ENCODE measurements at regions not wholly inside any gene's neighbourhood (a gene's known extent, or its start where the extent isn't known, plus 50 kb on each side); places are given as distances from the start of the nearest gene placed in this dataset.
"Not testable (repeated sequence)": the region's sequence is repeated elsewhere in the genome, so short reads cannot be mapped to it uniquely, and the experiment has no call there.

DNA sequence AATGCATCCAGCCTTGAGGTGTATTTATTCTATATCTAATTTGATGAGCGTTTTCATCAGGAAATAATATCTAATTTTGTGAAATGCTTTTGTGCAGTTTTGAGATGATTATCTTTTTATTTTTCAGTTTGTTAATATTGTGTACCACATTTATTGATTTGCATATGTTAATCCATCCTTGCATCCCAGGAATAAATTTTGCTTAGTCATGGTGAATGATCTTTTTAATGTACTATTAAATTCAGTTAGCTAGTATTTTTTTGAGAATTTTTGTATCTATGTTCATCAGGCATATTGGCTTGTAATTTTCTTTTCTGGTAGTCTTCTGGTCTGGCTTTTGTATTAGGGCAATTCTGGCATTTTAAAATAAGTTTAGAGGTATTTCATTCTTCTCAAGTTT, 697.5 kb upstream of the ADGRL4 start:
- no peak for DNase-seq (ENCODE audit: low spot score)

DNA sequence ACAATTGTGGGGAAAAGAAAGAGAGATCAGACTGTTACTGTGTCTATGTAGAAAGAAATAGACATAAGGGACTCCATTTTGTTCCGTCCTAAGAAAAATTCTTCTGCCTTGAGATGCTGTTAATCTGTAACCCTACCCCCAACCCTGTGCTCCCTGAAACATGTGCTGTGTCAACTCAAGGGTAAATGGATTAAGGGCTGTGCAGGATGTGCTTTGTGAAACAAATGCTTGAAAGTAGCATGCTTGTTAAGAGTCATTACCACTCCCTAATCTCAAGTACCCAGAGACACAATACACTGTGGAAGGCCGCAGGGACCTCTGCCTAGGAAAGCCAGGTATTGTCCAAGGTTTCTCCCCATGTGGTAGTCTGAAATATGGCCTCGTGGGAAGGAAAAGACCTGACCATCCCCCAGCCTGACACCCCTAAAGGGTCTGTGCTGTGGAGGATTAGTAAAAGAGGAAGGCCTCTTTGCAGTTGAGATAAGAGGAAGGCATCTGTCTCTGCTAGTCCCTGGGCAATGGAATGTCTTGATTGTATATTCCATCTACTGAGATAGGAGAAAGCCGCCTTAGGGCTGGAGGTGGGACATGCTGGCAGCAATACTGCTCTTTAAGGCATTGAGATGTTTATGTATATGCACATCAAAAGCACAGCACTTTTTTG, 695.9 kb upstream of the ADGRL4 start:
- DNase-seq (ENCODE audit: low spot score): not testable (repeated sequence)

DNA sequence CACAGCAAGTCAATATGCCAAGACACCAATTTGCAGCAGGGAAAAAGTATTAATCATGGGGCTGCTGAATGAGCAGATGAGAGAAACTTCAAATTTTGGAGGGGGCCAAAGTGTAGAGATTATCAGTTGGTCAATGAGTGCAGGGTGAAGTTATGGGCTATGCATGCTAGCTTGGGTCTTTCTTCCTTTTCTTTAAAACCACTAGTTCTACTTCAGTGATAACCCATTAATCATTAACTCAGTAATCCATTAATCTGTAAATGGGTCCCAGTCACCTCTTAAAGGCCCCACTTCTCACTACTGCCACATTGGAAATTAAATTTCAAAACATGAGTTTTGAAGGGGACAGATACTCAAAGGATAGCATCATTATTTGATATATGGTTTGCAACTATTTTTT, 688.6 kb upstream of the ADGRL4 start:
- DNase-seq (ENCODE audit: low spot score): no peak

DNA sequence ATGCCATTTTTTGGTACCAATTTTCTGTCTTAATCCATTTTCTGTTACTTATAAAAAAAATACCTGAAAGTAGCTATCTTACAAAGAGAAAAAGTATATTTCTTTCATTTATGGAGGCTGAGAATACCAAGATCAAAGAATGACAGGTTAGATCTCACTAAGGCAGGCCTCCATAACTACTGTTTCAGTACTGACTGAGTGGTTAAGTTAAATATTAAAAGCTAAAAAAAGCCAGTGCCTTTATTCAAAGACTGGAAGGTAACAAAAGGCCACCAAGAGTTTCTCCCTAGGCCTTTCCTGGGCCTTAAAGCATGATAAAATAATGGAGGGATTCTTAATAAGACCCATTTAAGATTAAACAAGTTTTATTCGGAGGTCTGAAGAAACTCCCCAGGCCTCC, 687.7 kb upstream of the ADGRL4 start:
- DNase-seq (ENCODE audit: low spot score): no peak

DNA sequence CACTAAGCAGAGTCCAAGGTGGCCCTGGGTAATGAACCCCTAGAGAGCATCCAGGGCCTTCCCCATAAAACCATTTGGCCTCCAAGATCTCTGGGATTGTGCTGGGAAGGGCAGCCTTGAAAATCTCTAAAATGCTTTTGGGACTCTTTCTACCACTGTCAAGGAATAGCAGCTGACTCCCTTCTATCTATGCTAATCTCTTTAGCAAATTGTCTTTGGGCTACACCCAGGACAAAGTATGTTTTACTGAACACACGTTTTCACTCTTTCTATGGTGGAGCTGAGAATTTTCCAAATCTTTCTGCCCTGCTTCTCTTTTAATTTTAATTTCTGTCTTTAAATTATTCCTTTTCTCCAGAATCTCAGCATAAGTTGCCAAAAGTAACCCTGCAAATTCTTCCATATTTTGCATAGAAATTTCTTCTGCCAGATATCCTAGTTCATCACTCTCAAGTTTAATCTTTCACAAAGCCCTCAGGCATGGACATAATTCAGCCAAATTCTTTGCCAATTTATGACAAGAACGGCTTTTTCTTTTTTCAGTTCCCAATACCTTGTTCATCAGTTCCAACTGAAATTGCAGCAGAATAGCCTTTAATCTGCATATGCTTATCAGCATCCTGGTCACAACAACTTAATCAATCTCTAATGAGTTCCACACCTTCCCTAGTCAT, 687.0 kb upstream of the ADGRL4 start:
- DNase-seq (ENCODE audit: low spot score): no peak

DNA sequence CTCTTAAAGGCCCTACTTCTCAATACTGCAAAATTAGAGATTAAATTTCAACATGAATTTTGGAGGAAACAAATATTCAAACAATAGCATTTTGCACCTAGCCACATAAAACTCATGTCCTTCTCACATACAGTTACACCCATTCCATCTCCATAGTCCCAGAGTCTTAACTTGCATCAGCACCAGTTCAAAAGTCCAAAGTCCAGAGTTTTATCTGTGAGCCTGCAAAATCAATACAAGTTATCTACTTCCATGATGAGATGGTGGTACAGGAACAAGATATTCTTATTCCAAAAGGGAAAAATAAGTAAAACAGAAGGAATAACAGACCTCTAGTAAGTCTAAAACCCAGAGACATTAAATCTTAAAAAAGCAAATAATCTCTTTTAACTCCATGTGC, 686.0 kb upstream of the ADGRL4 start:
- no peak for DNase-seq (ENCODE audit: low spot score)

DNA sequence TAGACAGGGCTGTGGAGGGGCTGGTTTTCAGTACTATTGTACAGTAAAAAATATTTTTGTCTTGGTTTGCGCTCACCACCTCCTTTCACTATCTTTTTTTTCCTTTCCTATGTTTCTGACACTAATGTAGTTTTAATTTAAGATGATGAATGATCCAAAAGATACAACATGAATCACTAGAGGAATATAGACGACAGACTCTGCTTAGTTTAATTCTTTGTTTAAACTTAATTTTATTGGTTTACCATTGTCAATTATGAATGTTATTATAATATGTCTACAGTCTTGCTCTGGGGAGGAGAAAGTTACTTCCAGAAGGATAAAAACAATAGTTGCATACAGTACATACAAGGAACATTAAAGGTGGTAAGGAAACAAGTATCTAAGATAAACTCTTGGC, 682.4 kb upstream of the ADGRL4 start:
- no peak for DNase-seq (ENCODE audit: low spot score)

DNA sequence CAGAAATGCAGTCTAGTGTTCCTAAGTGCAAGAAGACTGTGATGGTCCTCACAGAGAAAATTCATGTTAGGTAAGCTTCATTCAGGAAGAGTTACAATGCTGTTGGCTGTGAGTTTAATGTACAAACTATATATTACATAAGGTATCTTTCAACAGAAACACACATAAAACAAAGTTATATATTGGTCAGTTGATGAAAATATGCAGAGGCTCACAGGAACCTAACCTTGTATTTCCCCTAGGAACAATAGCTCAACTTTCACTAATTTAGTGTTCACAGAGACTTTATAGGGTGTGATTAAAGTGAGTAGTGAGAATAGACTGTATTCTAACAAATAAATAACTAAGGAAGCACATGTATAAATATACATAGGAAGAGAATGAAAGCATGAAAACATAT, 676.9 kb upstream of the ADGRL4 start:
- no peak for DNase-seq (ENCODE audit: low spot score)

DNA sequence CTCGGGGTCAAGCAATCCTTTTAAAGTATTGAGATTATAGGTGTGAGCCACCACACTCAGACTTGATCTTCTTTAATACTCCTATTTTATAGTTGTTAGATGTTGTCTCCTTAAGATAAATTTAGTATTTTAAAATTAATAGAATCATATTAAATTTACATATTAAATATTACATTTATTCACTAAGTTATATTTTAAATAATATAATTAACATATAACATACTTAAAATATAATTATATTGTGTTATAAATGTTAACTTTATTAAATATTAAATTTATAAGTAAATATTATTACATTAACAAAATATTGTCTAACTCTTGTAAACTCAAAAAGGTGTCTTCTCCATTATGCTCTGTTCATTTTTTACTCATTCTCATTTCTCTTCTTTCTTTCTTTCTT, 675.9 kb upstream of the ADGRL4 start:
- no peak for DNase-seq (ENCODE audit: low spot score)

DNA sequence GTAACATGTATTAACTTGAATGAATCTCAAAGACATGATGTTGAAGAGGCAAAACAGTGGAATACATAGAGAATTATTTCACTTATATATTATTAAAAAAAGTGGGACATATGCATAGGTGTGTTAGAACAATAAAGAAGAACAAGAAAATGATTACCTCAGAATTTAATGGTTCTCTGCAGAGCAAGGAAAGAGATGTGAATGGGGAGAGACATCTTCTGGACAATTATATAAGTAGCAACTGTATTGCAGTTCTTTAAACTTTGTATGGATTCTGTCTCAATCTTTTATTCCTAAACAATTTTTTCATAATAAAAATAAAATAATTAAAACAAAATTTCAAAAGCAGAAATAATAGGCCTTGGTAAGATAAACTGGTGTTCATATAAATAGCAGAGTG, 674.9 kb upstream of the ADGRL4 start:
- no peak for DNase-seq (ENCODE audit: low spot score)

DNA sequence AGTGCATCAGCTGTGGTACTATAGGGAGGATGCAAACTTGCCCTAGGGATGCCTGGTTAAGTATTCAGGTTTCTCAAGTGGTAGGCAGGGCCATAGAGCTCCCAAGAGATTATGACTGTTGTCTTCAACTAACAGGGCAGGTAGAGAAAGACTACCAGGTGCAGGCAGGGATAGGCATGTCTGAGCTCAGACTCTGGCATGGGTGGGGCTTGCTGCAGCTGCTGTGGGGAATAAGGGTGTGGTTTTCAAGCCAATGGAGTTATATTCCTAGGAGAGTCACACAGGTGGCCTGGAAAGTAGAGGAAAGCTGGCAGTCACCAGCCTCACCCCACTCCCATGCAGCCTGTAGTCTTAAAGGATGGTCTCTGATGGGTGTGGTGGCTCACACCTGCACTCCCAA, 673.4 kb upstream of the ADGRL4 start:
- no peak for DNase-seq (ENCODE audit: low spot score)

DNA sequence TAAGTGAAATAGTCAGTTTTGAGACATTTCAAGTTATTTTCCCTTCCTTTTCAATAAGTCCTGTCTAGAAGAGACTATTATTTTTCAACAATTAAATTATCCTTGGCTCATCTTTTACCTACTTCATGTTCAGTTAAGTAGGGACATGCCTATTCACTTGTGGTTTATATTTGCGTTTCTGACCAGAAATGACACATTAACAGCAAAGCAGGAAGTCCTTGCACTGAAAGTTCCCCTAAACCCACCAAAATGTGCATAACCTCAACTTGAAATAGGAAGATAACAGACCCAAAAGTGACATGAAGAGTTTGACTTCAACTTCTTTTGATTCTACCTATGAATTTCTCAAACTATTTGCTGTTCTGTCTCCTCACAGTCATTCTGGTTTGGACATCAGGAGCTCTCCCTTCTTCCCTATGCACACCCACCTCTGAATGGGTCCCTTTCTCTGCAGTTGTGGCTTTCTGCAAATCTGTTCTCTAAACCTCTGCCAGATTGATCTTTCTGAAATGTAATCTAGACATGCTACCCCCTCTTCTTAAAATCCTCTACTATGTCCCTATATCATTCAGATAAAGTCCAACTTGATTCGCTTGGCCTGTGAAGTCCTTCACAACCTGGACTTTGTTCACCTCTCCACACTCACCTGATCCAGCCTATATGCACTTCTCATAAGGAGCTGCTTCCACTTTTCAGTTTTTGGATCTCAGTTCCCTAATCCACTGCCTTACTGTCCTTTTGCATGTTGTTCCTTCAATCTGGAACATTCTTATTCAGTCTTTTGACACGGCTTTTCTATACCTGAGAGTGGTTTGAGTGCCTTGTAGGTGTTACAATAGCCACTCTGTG, 661.5 kb upstream of the ADGRL4 start:
- no peak for DNase-seq (ENCODE audit: low spot score)

DNA sequence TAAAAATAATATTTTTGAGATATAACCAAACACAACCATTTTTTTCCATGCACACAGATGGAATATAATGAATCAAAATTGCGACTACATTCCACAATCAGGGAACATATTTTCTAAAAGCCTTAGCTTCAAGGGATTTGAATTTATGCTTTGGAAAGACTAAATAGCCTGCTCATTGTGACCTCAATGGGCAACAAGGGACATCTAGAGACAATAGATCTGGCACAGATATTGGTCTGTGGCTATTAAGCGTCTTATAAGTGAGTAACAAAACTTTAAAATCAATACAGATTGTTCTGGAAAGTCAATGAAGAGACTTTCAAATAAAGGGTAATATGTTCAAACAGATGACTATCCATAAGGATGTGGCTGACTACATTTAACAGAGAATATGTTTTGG, 660.6 kb upstream of the ADGRL4 start:
- no peak for DNase-seq (ENCODE audit: low spot score)

DNA sequence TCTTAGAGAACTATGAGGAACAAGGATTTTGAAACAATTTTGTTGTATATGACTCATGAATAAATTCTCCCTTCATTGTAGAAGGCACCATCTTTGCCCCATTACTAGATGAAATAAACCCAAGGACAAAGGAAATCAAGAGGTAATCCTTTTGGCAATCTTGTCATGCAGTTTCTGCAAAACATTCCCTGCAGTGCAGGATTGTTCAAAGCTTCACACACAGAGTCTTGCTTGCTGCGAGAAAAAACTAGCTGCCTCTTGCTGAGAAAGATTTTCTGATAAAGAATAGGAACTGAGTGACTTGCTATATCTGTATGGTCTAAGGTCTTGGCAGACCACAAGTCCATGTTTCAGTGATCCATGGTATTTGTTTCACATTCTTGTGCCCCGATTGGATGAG, 657.4 kb upstream of the ADGRL4 start:
- DNase-seq (ENCODE audit: low spot score): no peak

DNA sequence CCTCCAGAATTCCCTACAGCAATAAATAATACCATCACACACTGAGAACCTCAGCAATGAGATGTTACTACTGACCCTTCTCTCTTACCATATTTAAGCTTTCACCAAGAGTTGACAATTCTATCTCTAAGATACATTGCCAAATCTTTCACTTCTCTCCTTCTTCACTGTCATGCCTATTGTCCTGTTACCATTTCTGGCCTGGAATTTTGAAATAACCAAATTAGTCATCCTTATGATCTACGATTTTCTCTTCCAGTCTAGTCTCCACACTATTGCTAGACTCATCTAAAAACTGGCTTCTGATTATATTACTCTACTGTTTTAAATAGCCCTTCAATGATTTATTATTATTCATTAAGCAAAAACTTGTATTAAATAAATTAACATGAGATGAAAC, 656.1 kb upstream of the ADGRL4 start:
- no peak for DNase-seq (ENCODE audit: low spot score)

DNA sequence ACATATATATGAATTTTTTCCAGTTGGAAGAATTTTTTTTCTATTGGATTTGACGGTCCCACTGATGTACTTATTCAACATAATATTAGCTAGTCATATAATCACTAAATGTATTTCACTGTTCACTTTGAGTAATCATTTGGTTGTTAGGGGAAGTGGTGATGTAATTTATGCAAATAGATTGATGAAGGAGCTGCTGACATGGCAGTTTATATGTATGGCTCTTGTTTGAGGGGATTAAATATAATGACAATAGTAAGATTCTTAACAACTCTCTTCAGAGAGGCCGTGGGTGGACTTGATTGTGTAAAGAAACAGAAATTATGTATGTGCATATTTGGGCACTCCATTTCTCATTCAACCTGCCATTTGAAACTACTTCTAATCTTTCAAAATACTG, 653.6 kb upstream of the ADGRL4 start:
- DNase-seq (ENCODE audit: low spot score): no peak

DNA sequence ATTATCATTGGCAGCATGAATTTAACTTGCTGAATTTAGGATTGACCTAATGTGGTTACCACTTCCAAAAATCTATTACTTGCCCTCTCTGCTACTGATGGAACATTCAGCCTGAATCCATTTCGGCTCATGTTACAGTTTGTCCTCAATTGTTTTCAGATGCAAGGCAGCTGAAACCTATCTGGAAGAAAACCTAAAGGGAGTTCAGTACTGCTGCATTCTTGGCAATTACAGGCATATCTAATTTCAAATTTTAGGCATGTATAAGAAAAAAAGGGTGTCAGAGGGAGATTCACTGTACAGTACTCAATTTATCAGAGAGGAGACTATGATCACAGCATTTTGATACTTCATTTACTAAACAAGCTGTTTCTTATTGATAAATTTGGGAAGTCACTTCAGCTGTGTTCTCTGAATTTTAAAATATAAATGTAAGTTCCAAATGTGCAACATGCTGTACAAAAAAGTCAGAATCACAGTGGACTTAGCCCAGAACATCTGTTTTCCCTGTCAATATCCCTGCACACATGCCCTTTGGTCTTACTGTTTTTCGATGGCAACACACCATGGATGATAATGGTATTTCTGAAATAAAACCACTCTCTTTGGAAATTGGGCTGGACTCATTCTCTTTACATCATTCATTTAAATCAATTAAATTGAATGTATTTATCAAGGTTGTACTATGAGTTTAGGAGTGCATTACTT, 651.6 kb upstream of the ADGRL4 start:
- DNase-seq (ENCODE audit: low spot score): no peak

DNA sequence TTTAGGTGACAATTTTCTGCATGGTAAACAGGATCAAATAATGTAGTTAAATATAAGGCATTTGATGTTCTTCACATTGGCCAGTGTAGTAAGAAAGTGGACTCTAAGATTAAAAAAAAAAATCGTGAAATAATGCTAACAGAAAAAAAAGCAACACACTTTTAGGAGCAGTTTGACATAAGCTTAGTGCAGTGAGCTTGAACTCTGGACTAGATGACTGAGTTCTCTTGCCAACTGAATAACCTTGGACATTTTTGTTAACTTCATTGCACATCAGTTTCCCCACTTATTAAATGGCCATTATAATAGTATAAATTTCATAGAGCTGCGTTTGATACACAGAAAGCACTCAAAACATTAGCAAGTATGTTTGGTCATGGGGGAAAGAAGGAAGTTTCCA, 649.3 kb upstream of the ADGRL4 start:
- no peak for DNase-seq (ENCODE audit: low spot score)

DNA sequence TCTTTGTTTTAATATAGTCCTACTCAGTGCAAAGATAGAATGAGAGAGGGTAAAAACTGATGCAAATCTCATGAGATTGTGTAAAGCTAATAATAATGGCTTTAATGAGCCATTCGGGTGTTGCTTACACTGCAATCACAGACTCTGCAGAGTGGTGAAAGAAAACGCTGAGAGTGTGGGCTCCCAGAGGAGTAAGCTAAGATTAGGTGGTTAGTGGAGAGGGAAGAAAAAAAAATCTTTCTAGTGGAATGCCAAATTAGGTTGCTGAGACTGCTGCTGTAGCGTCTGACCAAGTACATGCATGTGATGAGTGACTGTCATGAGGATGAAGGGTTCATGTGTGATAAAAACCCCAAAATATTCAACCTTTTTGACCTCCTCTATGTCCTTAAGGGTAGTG, 645.9 kb upstream of the ADGRL4 start:
- no peak for DNase-seq (ENCODE audit: low spot score)

DNA sequence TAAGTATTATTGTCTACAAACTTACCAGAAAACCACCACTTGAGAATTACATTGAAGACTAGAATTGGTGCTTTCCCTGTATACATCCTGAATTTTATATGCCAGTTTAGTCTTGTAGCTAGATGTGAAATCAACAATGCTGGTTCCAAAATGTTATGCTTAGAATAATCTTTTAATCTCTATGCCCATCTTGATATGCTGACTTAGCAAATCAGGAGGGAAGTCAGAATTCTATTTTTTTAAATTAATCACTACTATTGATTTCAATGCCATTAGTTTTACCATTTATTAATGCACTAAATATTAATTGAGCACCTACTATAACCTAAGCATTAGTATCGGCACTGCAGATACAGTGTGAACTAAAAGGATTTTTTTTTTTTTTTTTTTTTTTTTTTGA, 641.6 kb upstream of the ADGRL4 start:
- no peak for DNase-seq (ENCODE audit: low spot score)

DNA sequence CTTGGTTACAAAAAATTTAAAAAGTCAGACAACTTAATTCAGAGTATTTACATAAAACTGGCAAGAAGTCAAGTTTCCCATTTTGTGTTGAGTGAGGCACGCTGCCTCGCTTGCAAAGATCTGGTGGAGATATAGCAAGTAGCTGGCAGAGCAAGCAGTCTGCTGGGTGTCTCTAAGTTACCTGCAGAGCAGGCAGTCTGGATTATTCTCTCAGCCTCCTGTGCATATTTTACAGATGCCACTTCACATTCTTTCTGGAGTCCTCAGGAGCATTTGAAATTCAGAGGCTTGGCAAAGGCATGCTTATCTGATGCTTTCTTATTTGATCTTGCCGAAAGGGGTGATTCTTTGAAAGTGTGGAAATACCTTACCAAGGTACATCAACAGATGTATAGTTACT, 640.4 kb upstream of the ADGRL4 start:
- no peak for DNase-seq (ENCODE audit: low spot score)

DNA sequence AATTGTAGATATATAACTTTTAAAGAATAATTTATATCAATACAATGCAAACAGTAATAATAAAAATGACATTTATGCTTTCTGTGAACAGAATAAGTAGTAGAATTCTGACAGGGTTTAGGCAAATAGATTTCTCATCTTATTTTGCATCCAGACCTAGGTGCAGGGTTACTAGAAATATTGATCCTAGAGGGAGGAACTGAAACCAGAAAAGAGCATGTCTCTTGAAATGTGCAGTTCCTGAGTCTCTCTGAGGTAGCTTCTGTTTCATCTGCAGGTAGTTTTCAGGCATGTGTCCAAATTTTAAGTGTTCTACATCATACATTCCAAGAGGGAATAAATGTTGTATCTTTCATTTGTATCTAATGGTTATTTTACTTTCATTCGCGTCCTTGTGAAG, 631.9 kb upstream of the ADGRL4 start:
- DNase-seq (ENCODE audit: low spot score): no peak

DNA sequence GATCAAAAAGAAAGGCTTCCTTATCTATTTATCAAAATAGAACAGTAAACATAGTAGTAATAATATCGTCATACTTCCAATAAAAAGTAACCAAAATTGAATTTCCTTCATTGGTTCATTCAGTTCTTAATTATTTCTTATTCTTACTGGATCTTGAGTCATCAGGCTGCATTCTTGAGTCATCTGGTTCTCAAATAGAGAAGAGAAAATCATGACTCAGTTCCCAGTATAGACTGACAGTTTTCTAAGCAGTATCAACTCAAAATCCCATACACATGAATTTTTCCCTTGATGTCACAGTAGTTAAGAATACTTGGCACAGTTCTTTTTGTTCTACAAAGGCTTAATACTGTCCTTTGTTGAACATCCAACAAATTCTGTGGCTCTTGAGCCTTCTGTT, 626.9 kb upstream of the ADGRL4 start:
- peak; percentile 14 for DNase-seq (ENCODE audit: low spot score)
